Right atrium auricular region (tissue), 2 donors: ENCODE measurements at regions not wholly inside any gene's neighbourhood (a gene's known extent, or its start where the extent isn't known, plus 50 kb on each side); places are given as distances from the start of the nearest gene placed in this dataset.
A peak's percentile ranks its signal among the peaks of the same experiment; 100 is the strongest.

Experiments used
- DNase-seq: peaks from one replicate; pipeline ENCODE4 v3.0.0-alpha.2; 2019; ENCODE audit warnings: low spot score
- H3K27ac ChIP-seq, 2 donors: fragments of 200-600 bp; sonication (generic); 1 replicate in 1 of 2; 2 replicates in 1 of 2; pipeline ENCODE4 v1.5.1; 2016 to 2019
- H3K27me3 ChIP-seq, 2 donors: fragments of 200-600 bp; sonication (generic); one replicate each; pipeline versions ENCODE4 v1.5.1 to v1.6.0; 2017 to 2019
- H3K36me3 ChIP-seq: fragments of 200-600 bp; sonication (generic); one replicate; pipeline ENCODE4 v1.5.1; 2016
- H3K4me1 ChIP-seq, 2 donors: fragments of 200-600 bp; sonication (generic); one replicate each; pipeline versions ENCODE4 v1.5.1 to v1.6.0; 2017 to 2019
- H3K4me3 ChIP-seq, 2 donors: fragments of 200-600 bp; sonication (generic); 1 replicate in 1 of 2; 2 replicates in 1 of 2; pipeline ENCODE4 v1.5.1; 2017 to 2019; ENCODE audit warnings: mild to moderate bottlenecking in 1 of 2, moderate library complexity in 1 of 2
- H3K9me3 ChIP-seq, 2 donors: fragments of 200-600 bp; sonication (generic); one replicate each; pipeline ENCODE4 v1.5.1; 2019
- CTCF ChIP-seq, 2 donors: fragments of 200-600 bp; sonication (generic); IDR thresholded peaks; one replicate each; pipeline ENCODE4 v1.5.1; 2019; ENCODE audit warnings: antibody characterized with exemption in 2 of 2

DNA sequence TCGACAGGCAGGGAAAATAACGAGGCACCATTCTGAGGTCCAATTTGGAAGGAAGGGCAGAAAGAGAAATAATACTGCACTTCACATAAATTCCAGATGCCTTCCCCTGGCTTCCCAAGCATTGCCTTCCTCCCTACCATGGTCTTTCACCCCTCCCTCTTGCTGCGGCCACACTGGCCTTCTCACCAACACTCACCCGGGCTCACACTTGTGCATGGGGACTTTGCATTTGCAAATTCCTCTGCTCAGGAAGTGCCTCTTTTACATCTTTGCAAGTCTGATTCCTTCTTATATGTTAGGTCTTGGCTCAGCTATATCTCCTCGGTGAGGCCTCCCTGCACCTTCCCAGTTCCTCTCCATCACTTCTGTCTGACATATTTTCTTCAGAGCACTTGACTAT is 199.4 kb downstream of the CHIC2 start:
- Histone ChIP-seq H3K27ac (no peak overlapping the region), H3K4me3 (no peak overlapping the region), H3K27me3 (no peaks in the 10 kb centered on the region), H3K9me3 (no peaks in the 10 kb centered on the region), H3K36me3 (no peaks in the 10 kb centered on the region), H3K4me1 (peaks cover 0 to 29% of the 10 kb centered on the region in 2 donors)
- TF ChIP-seq CTCF (IDR thresholded peaks at IDR 0.05): no peak
- no peak for DNase-seq

DNA sequence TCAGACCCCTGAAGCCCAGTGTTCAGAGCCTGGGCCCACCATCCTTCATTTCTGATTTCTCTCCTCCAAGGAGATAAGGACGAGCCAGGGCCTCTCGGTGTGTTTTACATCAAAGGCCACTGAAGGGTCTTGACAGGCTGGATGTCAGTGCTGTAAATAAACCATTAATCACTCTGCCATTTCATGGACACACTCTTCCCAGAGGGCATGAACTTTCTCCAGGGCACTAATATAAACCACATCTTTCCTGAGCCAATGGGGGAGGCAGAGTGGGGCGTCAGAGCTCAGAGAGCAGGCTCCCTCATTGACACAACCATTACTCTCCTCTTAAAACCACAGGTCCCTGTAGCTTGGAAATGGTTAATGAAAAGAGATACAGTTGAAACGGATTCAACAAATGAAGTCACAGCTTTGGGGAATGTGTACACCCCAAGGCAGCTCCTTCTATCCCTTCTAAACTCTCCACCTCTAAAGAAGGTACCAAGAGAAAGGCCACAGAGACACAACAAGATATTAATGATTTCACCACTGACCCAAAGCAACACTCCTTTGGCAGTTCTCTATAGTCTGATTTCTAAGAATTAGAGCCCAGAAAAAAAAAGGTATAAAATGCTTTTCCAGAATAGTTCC is 200.6 kb downstream of the CHIC2 start:
- H3K4me3 ChIP-seq: no peak overlapping the region
- H3K9me3 ChIP-seq: peaks cover 0 to 7% of the 10 kb centered on the region in 2 donors
- H3K36me3 ChIP-seq: no peaks in the 10 kb centered on the region
- no peak for TF ChIP-seq CTCF (IDR thresholded peaks at IDR 0.05)
- peaks cover 0 to 29% of the 10 kb centered on the region in 2 donors for H3K4me1 ChIP-seq
- no peak overlapping the region for H3K27ac ChIP-seq
- H3K27me3 ChIP-seq: no peaks in the 10 kb centered on the region
- no peak for DNase-seq

DNA sequence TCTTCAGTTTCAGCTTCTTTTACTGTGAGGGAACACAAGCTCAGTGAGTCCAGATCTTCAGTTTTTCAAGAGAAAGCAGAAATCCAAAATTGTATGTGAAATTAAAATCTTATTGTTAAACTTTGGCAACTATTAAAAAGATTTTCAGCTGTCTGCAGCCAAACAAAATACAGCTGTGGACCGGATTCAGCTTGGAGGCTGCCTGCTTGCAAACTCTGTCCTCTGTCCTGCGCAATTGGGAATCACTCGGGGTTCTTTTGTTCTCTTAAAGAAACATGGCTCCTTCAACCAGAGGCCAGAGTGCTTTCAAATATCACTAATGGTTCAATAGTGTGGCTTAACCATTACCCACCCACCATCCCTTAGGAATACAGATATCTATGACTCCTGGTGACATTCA is 201.2 kb downstream of the CHIC2 start:
- TF ChIP-seq CTCF (IDR thresholded peaks at IDR 0.05): no peak
- peak overlapping the region in 1 of 2 donors; percentile 56 for H3K27ac ChIP-seq
- H3K27me3 ChIP-seq: no peaks in the 10 kb centered on the region
- no peak for DNase-seq
- H3K4me1 ChIP-seq: peaks cover 0 to 29% of the 10 kb centered on the region in 2 donors
- H3K4me3 ChIP-seq: no peak overlapping the region
- H3K36me3 ChIP-seq: no peaks in the 10 kb centered on the region
- peaks cover 0 to 7% of the 10 kb centered on the region in 2 donors for H3K9me3 ChIP-seq

- DNase-seq: peak; percentile 73
- peak overlapping the region in 1 of 2 donors; percentile 56 for H3K27ac ChIP-seq
Observed at GRCh38 chr4:53861856-53862610, 202.4 kb downstream of the CHIC2 start.

DNA sequence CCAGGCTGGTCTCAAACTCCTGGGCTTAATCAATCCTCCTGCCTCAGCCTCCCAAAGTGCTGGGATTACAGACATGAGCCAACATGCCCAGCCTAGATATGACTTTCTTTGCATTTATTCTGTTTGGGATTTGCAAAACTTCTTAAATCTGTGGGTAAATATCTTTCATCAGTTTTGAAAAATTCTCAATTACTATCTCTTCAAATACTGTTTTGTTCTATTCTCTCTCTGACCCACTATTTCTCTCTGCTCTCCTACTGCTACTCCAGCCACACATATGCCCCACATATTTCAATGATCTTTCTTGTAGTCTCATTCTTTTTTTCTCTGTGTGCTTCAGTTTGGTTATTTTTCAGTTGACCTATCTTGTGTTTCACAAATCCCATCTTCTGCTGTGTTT is 205.1 kb downstream of the CHIC2 start:
- Histone ChIP-seq H3K27me3 (no peaks in the 10 kb centered on the region), H3K36me3 (no peaks in the 10 kb centered on the region), H3K9me3 (peaks cover 0 to 7% of the 10 kb centered on the region in 2 donors), H3K4me3 (no peak overlapping the region), H3K4me1 (peaks cover 0 to 23% of the 10 kb centered on the region in 2 donors), H3K27ac (no peak overlapping the region)
- DNase-seq: no peak
- no peak for TF ChIP-seq CTCF (IDR thresholded peaks at IDR 0.05)

More at GRCh38 chr4:53861856-53862610, 202.4 kb downstream of the CHIC2 start:
- Histone ChIP-seq H3K9me3 (peaks cover 0 to 7% of the 10 kb centered on the region in 2 donors), H3K4me3 (no peak overlapping the region), H3K4me1 (peaks cover 0 to 29% of the 10 kb centered on the region in 2 donors), H3K27me3 (no peaks in the 10 kb centered on the region), H3K36me3 (no peaks in the 10 kb centered on the region)
- no peak for TF ChIP-seq CTCF (IDR thresholded peaks at IDR 0.05)
